GM12872 (cell line): ENCODE measurements at regions not wholly inside any gene's neighbourhood (a gene's known extent, or its start where the extent isn't known, plus 50 kb on each side); places are given as distances from the start of the nearest gene placed in this dataset.

Source experiments
- TF ChIP-seq, protein P1 (sequence below): IDR thresholded peaks from 3 replicates; pipeline ENCODE4 v1.5.1; 2011; ENCODE audit warnings: low read depth, mild to moderate bottlenecking, low read length, moderate library complexity; ENCODE audit not compliant: insufficient read depth

DNA sequence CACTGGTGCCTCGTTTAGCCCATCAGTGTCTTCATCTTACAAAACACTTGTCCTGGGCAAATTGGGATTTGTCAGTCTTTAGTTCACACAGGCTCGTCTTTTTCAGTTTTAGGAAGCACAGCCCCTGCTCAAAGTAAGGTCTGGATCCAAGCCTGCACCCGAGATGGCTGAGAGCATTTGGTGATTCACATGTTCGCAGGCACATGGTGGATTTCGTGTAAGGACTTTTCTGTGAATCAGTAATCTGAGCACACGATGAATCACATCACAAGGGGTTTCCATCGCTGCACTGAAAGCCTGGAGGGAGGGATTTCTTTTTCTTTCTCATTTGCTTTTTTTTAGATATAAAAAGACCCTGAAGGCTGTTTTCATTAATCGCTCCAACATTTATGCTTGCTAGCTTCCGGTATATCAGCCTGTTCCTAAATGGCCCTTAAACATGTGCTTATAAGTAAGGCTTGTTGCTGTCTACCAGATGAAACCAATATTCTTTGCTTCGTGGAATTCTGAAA lies 435.6 kb upstream of the ATP10A start:
- TF ChIP-seq, protein P1, sequence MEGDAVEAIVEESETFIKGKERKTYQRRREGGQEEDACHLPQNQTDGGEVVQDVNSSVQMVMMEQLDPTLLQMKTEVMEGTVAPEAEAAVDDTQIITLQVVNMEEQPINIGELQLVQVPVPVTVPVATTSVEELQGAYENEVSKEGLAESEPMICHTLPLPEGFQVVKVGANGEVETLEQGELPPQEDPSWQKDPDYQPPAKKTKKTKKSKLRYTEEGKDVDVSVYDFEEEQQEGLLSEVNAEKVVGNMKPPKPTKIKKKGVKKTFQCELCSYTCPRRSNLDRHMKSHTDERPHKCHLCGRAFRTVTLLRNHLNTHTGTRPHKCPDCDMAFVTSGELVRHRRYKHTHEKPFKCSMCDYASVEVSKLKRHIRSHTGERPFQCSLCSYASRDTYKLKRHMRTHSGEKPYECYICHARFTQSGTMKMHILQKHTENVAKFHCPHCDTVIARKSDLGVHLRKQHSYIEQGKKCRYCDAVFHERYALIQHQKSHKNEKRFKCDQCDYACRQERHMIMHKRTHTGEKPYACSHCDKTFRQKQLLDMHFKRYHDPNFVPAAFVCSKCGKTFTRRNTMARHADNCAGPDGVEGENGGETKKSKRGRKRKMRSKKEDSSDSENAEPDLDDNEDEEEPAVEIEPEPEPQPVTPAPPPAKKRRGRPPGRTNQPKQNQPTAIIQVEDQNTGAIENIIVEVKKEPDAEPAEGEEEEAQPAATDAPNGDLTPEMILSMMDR = no peak

DNA sequence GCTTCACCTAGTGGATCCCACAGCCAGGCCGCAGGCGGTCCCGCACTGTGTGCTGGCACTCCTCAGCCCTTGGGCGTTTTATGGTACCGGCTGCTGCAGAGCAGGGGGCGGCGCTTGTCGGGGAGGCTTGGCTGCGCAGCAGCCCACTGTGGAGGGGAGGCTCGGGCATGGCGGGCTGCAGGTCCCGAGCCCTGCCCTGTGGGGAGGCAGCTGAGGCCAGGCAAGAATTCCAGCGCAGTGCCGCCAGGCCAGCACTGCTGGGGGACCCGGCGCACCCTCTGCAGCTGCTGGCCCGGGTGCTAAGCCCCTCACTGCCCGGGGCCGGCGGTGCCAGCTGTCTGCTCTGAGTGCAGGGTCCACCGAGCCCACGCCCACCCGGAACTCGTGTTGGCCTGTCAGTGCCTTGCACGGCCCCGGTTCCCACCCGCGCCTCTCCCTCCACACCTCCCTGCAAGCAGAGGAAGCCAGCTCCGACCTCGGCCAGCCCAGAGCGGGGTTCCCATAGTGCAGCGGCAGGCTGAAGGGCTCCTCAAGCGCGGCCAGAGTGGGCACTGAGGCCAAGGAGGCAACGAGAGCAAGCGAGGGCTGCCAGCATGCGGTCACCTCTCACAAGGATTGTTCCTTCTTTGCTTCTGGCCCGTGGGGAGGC lies 435.0 kb upstream of the ATP10A start:
- TF ChIP-seq, protein P1 = no peak

DNA sequence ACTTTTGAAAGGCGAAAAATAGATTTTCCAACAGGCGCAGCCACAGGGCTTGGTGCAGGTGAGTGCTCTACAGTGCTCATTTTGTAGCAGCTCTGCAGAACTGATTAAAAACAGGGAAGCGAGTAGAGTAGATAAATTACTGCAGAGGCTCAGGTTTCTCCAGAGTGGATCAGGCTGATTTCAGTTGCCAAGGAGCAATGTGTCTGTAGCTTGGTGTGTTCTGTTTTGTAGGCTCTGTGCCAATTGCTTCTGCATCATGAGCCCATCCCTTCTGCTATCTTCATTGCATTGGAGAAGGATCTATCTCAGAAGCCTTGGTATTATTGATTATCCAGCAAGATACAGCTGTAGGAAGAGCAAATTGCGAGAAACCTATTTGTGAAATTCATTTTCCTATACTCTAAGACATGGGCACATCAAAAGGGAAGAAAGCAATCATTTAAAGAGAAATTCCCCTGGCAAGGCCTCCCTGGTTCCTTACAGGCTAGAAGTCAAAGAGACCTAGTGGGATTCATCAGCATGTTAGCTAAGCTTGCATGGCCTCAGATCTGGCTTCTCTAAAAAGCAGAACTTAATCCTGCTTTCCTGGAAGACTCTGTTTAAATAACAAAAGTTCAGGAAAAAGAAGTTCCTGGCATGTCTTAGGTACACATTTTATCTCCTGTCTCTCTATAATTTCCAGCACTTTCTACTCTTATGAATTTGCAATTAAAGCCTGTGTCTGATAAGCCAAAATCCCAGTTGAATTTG lies 432.4 kb upstream of the ATP10A start:
- TF ChIP-seq, protein P1 = no peak

DNA sequence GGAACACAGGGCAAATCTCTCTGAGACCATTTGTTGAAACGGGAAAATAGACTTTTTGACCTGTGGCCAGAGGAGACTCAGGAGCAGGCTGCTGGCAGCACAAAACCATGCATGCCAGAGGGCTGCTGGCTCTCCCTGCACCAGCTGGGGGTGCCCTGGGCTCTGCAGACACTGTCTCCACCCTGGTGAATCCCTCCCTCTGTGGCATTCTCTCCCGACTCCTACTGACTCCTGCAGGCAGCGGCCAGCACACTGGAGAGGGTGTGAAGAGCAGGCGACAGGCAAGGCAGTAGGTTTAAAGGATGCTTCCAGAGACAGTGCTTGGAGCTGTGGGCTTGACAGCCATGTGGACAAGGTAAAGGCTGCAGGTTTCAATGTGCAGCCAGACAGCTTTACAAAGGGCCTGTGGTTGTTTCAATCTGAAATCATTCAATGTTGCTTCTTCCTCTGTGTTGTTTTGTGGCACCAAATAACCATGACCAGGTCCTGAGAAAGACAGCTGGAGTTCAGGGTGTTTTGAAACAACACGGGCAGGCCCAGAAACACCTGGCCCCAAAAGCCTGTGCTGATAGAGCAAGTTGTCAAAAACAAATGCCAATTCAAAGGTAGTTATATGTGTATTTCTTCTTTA lies 431.0 kb upstream of the ATP10A start:
- TF ChIP-seq, protein P1 = no peak

DNA sequence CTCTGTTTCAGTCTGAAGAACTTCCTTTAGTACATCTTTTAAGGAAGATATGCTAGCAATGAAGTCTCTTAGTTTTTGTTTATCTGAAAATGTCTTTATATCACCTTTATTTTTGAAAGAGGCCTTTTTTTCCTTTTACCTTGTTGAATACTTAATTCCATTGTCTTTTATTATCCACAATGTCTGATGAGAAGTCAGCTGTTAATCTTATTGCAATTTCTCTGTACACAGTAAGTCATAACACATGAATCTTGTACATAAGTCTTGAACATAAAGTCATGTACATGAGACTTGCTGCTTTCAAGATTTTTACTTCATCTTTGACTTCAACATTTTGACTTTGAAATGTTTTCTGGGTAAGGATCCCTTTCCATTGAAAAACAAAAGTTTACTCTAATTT lies 424.3 kb upstream of the ATP10A start:
- TF ChIP-seq, protein P1 = no peak

DNA sequence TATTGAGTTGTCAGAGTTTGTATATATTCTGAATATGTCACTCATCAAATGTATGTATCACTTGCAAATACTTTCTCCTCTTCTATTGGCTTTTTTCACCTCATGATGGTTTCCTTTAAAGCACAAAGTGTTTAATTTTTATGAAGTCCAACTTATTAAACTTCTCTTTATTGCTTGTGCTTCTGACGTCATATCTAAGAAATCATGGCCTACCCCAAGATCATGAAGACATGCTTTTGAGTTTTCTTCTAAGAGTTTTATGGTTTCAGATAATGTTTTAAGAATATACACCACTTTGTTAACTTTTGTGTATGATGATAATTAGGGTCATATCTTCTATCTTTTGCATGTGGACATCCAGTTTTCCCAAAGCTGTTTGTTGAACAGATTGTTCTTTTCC lies 417.2 kb upstream of the ATP10A start:
- TF ChIP-seq, protein P1 = no peak

DNA sequence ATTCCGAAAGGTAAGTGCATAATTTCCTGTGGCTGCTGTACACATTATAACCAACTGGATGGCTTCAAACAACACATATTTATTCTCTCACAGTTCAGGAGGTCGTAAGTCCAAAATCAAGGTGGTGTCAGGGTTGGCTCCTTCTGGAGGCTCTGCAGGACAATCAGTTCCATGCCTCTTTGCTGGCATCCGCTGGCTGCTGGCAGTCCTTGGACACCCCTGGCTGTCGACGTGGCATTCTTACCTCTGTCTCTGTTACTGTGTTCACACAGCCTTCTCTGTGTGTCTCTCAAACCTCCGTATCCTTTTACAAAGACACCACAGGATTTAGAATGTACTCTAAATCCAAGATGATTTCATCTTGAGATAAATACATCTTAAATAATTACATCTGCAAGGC lies 398.8 kb upstream of the ATP10A start:
- TF ChIP-seq, protein P1 = no peak
